ENCODE measurements at regions not wholly inside any gene's neighbourhood (a gene's known extent, or its start where the extent isn't known, plus 50 kb on each side); places are given as distances from the start of the nearest gene placed in this dataset.

- TF ChIP-seq CTCF (IDR thresholded peaks at IDR 0.05) (no peak), POLR2A (IDR thresholded peaks at IDR 0.05) (no peak), EP300 (IDR thresholded peaks at IDR 0.05; ENCODE audit: low read depth) (no peak)
These were observed 206.8 kb upstream of the FOXD3 start for GRCh38 chr1:63115527-63115926.

All from transverse colon (tissue), 3 donors.